Stimulated activated CD8-positive, alpha-beta memory T cell treated with anti-CD3 and anti-CD28 coated beads, Interleukin-7, amount 100 ng/mL, for 1 hour (primary cell): ENCODE measurements at regions not wholly inside any gene's neighbourhood (a gene's known extent, or its start where the extent isn't known, plus 50 kb on each side); places are given as distances from the start of the nearest gene placed in this dataset.

Experiments
- DNase-seq, 2 donors: peaks; one replicate each; pipeline ENCODE4 v3.0.0-alpha.2; 2020; ENCODE audit warnings: low read depth in 2 of 2

DNA sequence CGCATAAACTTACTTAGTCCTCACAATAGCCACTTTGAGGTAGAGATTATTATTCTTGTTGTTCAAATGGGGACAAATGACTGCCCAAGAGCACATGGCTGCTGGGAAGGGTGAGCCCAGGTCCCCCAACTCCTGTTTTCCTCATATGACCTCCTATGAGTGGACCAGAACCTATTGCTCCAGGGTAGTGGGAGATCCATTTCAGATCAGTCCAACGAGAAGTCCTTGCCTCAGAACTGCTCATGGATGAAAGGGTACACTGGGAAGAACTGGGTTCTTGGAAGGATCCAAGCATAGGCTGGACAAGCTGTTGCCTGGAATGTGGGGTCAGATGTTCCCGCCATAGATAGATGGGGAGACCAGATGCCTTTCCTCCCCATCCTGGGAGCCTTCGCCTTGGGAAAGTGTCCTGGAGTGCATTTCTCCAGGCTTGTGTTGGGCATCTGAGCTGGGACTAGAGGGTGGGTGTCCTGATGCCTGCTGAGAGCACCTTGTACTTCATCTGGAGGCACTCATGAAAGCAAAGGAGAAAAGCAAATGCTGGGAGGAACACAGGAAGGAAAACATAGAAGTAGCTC is 146.3 kb upstream of the B3GAT1 start:
- no peak for DNase-seq

DNA sequence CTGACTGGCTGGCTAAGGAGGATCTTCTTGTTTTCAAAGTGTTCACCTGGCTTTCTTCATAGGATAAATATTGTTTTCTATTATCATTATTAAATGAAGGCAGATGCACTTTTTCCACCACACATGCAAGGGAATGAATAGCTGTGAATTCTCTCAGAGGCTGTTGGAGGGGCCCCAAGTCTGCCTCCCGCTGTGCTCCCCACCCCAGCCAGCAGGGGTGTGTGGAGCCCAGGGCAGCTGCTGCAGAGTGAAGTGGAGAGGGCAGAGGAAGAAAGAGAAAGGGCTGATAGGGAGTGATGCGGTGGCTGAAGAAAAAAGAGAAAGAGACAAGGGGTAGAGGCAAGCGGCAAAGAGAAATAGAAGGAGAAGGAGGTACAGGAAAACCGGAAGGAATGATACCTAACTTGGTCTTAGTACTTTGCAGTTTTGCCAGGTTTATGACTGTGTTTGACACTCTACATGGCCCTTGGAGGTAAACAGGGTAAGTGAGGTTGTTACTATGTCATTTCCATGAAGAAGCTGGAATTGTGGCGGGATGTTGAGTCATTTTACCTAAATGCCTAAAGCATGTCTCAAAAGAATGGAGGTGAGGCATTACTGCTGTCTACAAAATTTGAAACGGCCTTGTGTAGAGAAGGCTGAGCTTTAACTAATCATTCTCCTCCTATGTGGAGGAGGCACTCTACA is 145.7 kb upstream of the B3GAT1 start:
- DNase-seq: no peak

- no peak for DNase-seq
These were observed 144.1 kb upstream of the B3GAT1 start for GRCh38 chr11:134556186-134556585.

DNA sequence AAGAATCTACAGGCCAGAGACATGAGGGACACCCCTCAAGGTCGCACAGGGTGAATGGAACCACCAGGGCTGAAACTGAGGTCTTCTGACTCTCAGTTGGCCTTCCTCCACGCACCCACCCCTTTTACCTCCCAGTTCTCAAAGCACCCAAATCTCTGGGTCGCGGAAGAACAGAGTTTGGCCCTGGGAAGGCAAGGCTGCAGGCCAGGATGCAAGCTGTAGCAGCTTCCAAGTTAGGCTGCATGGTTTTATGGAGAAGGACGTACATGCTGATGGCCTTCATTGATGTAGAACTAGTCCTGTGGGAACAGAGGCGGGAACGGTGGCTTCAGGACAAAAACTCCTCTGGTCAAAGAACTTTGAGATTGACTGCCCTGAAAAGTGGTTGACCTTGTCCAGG is 143.5 kb upstream of the B3GAT1 start:
- no peak for DNase-seq

GRCh38 chr11:134554861-134555260 is 142.8 kb upstream of the B3GAT1 start:
- DNase-seq: no peak

DNA sequence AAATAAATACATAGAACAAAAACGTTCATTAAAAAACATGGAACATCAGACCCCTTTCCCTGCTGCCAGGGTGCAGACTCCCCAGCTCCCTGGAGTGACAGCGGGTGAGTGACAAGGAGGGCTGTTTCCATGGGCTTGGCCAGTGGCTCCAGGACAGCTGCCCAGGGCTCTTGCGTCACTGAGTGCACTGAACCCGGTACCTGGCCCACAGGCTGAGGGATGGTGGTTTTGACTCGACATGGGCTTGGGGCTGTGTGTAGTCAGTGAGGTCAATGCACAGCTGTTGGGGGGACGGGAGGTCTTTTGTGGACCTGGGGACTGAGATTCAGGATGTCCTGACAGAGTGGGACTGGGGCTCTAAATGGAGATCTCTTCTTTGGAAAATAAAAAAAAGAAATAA is 142.1 kb upstream of the B3GAT1 start:
- DNase-seq: no peak

- no peak for DNase-seq
These were observed 140.7 kb upstream of the B3GAT1 start for GRCh38 chr11:134552749-134553148.

DNA sequence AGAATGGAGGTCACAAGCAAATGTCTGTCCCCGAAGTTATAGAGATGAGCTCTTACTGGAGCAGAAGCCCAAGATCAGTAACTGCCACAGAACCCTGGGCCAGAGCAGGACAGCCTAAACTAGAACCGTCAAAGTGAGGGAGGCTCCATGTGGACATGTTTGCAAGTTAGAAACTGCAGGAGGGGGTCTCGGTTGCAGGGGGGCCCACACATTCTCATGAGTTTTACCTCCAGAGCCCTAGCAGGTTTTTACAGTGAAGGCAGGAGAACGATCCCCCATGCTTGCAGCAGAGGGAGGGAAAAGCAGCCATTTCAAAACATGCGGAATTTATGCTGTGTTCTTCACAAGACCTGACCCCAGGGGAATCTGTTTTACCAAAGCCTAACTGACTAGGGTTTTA is 133.5 kb upstream of the B3GAT1 start:
- DNase-seq: no peak

DNA sequence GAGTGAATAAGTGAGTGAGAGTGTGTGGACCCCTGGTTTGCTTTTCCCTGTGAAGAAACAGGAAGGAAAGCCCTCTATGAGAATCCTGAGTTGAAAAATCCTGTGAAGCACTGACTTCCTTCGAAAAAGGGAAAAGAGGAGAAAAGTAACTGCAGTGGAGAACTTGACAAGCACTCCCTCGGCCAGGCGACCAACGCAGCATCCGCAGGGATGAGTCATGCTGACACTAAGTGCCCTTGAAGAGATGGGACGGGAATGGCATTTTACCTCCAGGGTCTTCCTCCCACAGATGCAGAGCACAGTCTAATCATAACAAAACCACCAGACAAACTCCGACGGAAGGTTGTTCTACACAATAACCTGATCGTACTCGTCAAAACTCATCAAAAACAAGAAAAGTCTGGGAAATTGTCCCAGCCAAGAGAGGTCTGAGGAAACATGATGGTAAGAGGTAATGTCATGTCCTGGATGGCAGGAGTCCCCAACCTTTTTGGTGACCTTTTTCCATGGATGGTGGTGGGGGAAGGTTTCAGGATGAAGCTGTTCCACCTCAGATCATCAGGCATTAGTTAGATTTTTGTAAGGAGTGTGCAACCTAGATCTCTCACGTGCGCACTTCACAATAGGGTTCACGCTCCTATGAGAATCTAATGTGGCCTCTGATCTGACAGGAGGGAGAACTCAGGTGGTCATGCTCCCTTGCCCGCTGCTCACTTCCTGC is 132.2 kb upstream of the B3GAT1 start:
- no peak for DNase-seq

DNA sequence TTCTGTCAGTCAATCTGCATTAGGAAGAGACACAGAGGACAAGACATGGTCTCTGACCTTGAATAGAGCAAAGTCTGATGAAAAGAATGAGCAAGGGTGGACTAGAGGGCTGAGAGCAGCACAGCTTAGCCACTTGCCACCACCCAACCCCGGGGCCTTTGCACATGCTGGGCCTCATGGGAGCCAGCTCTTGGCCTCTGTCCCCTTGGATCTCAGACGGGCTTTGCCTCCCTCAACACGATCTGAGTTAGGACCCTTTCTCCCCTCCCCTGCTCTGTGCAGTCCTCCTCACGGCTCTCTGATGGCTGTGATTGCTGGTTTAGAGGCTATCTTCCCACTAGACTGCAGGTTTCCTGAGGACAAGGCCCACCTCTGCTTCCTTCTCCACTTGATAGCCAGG is 131.6 kb upstream of the B3GAT1 start:
- DNase-seq: no peak

- no peak for DNase-seq
These were observed 131.2 kb upstream of the B3GAT1 start for GRCh38 chr11:134543241-134543640.

GRCh38 chr11:134542401-134543165 is 130.5 kb upstream of the B3GAT1 start:
- DNase-seq: no peak

- DNase-seq: no peak
These were observed 129.9 kb upstream of the B3GAT1 start for GRCh38 chr11:134541951-134542350.

DNA sequence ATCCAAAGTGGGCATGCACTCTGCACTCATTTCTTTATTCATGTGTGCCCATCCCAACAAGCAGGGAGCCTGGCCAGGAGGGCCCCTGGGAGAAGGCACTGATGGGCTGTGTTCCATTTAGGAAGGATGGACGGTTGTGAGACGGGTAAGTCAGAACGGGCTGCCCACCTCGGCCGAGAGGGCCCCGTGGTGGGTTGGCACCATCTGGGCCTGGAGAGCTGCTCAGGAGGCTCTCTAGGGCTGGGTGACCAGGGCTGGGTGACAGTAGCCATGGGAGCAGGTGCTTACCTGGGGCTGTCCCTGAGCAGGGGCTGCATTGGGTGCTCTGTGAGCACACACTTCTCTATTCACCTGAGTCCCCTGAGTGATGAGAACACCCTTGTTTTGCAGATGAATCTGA is 129.3 kb upstream of the B3GAT1 start:
- DNase-seq: no peak

DNA sequence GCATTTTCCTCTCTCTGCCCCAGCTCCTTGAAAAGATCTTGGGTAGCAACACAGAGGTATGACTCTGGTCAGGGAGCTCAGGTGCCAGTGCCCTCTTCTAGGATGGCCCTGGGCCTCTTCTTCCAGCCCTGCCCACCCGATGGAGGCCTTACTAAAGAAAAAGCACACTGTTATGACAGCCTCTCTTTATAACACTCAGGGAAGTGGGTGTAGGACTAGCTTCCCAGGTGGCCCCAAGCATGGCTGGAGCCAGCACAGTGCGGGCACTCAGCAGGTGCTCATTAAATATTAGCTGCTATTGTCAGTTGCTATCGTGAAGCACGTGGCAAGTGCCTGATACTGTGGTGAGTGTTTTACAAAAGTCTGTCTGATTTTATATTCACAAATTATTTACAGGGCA is 127.2 kb upstream of the B3GAT1 start:
- DNase-seq: no peak

DNA sequence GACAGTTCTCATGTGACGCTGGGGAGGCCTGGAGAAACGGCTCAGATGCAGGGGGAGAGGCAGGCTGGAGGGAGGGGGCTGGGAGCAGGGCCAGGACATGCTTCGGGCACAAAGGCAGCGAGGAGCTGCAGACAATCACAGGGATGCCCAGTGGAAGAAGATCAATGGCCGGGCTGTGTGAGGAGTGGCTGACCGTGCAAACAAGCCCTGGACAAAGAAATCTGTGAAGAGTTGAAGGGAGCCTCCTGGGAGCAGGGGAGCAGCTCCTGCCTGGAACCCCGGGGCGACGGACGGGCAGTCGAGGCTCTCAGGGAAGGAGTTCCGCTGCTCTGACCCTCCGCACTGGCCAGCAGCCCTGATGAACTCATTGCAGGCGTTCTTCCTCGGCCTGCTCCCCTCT is 126.7 kb upstream of the B3GAT1 start:
- no peak for DNase-seq

DNA sequence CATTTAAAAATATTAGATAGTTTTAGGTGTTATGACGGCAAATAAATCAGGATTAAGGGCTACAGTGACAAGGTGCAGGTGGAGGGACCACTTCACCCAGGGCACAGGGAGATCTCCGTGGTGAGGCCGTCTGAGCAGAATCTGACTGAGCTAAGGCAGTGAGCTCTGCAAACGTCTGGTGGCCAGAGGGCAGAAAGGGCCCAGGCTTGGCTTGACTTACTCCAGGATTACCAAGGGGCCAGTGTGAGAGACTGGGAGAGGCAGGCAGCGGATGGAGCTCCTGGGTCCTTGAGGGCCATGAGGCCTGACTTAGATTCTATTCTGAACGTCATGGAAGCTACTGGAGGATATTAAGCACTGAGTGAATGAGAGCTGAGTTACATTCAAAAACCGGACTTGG is 125.9 kb upstream of the B3GAT1 start:
- no peak for DNase-seq

- no peak for DNase-seq
These were observed 125.3 kb upstream of the B3GAT1 start for GRCh38 chr11:134537296-134537695.

DNA sequence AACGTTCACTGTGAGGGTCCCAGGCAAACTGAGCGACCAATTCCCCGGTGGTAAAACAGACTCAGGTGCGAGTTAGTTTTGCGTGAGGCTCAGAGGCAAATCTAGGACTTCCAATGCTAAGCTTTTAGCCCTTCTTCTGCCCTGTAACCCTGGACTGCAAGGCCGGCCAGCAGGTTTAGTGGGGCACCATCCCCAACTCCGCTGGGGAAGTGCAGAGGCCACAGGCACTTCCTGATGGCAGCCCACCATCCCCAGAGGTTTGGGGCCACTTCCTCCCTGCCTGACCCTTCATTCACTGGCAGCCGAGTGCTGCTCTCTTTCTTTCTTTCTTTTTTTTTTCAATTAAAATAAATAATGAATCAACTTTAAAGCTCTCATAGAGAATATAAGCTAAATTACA is 124.6 kb upstream of the B3GAT1 start:
- DNase-seq: no peak

DNA sequence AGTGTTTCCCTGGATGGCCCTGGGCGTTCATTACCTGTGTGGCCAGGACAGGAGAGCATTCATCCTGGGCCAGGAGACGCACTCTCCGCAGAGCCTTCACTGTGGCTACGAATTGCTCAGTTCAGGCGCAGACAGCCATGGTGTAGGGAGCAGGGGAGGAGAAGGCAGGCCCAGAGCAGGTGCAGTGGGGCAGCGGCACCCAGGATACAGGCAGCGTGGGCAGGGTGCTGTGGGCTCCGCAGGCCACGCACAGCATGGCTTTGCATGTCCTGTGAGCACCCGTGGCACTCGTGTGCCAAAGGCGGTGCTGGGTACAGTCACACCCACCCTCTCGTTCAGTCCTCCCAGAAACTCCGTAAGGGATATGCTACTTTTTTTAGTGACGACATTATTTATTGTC is 124.2 kb upstream of the B3GAT1 start:
- DNase-seq: no peak

DNA sequence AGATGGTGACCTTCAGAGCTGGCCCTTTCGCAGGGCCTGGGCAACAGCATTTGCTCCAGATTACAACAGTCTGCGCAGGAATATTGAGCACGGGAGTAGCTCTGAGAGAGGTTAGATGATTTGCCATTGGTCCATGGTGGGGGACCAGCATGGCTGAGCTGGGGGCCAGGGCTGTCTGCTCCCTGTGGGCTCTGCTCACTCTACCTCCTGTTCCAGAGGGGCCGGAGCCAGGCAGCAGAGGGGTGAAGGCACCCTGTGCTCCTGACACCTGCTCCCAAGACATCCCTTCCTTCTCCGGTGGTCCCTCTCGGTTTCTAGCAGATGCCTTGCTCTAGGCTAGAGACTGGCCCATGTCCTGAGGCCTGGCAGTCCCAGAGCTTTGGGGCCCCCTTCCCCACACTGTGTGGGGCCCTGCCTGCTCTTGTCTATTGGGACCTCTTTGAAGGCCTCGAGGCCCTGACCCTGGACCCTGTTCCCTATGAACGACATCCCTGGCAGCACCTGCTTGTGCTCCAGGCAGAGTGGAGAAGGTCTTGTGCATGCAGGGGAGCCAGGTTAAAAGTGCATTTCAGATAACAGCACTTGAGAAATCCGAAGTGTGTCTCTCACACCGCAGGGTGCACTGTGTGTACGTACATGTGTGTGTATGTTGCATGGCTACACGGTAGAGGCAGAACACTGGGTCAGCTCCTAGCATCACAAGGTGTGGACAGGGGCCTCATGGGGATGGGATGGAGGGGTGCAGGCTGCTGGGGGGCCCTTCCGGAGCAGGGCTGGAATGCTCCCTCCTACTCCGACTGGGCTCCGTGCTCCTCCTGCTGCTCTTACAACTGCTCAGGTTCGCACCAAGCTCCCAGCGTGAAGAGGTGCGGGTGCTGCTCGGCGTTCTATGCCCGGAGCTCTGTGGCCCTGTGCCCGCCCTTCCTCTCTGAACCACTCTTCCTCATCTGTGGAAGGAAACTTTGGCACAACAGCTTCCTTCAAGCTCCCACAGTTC is 123.3 kb upstream of the B3GAT1 start:
- no peak for DNase-seq
